ENCODE measurements at regions not wholly inside any gene's neighbourhood (a gene's known extent, or its start where the extent isn't known, plus 50 kb on each side); places are given as distances from the start of the nearest gene placed in this dataset.

DNA sequence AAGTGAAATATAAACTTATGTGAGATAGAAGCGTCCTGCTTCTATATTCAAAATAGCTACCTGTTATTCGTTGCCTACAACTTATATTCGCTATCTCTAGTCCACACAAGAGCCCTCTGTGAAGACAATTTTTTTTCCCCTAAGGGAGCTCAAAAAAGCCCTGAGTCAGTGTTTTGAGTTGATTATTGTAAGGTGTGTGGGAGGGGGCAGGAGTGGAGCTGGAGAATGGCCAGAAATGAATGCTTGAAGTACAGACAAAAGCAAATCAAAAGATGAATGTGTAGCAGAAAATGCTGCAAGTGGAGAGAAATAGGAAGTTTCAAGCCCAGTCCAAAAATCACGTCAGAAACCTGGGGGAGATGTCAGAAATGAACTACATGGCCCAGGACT lies 655.0 kb upstream of the LCORL start:
- TF ChIP-seq CTCF (IDR thresholded peaks at IDR 0.05; ENCODE audit: insufficient read depth, low read length, missing control alignments) = no peak
- ChIA-PET CTCF (no interaction called here), POLR2A (no interaction called here)
- no peak for DNase-seq (ENCODE audit: low read depth, low spot score)
- H3K4me3 ChIP-seq (ENCODE audit: low read depth, low read length) = no peak overlapping the region

DNA sequence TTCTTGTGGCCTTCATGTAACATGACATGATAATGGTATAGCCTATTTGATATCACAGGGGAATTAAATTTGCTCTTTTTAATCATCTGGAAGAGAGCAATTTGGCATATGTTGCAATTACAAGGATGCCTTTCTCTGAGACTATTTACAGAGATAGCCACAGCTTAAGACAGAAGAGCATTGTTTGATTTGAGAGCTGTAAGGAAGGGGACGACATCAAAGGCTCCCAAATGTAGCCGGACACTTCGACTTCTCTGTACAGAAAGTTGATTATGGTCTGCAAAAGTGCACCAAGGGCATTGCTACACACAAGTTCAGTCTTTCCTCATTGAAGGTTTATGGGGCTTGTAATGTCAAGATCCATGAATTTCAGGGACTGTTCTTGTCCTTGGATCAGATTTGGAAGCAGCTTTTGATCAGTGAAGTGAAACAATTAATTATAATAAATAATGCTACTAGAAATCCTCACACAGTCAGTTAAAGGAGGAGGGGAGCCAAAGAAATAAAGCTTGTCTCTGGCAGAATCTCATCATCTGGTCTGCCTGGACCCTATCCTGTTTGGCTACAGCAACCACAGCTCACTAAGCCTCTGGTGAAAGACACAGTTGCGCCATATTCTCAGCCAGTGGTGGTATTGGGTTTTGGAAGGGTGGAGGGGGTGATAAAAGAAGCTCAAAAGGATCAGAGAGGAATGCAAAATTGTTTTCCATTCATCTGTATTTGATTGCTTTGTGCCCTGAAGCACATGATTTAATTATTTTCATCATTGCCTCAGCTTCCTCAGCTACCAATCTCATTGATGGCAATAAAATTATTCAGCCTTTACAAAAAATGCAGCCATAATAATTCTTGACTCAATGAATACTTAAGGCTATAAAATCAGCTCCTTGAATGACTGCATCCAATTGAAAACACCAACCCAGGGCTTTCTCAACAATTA lies 654.3 kb upstream of the LCORL start:
- TF ChIP-seq CTCF (IDR thresholded peaks at IDR 0.05; ENCODE audit: insufficient read depth, low read length, missing control alignments) = no peak
- DNase-seq (ENCODE audit: low read depth, low spot score) = no peak
- ChIA-PET CTCF (no interaction called here), POLR2A (no interaction called here)
- H3K4me3 ChIP-seq (ENCODE audit: low read depth, low read length) = no peak overlapping the region

DNA sequence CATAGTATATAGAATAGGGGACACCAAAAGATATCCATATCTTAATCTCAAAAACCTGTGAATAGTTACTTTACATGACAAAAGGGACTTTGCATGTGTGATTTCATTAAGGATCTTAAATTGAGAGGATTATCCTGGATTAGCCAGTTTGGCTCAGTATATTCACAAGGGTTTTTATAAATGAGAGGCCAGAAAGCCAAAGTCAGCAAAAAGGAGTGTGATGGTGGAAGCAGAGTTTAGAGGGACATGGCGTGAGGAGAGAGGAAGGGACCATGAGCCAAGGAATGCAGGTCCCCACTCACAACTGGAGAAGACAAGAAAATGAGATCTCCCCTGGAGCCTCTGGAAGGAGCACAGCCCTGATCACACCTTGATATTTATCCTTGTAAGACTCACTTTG lies 648.5 kb upstream of the LCORL start:
- ChIA-PET CTCF (no interaction called here), POLR2A (no interaction called here)
- DNase-seq (ENCODE audit: low read depth, low spot score) = no peak
- TF ChIP-seq CTCF (IDR thresholded peaks at IDR 0.05; ENCODE audit: insufficient read depth, low read length, missing control alignments) = no peak
- H3K4me3 ChIP-seq (ENCODE audit: low read depth, low read length) = no peak overlapping the region

- ChIA-PET POLR2A (no interaction called here), CTCF (no interaction called here)
- no peak for DNase-seq (ENCODE audit: low read depth, low spot score)
- no peak for TF ChIP-seq CTCF (IDR thresholded peaks at IDR 0.05; ENCODE audit: insufficient read depth, low read length, missing control alignments)
- no peak overlapping the region for H3K4me3 ChIP-seq (ENCODE audit: low read depth, low read length)
Observed at GRCh38 chr4:18669390-18669789, 647.8 kb upstream of the LCORL start.

DNA sequence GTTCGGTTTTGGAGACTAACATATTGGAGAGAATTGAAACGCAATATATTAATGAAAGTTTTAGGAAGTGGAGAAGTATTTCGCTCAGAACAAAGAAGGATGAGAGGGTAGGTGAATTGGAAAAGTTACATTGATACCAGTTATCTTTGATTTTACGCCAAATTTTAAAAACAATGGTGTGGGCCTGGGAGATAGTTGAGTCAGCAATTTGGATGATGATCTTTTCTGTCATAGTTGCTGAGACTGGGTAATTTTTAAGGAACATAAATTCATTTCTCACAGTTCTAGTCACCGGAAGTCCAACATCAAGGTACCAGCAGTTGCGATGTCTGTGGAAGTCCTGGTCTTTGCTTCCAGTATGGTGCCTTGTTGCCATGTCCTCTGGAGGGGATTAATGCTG lies 644.8 kb upstream of the LCORL start:
- ChIA-PET POLR2A (no interaction called here), CTCF (no interaction called here)
- no peak overlapping the region for H3K4me3 ChIP-seq (ENCODE audit: low read depth, low read length)
- TF ChIP-seq CTCF (IDR thresholded peaks at IDR 0.05; ENCODE audit: insufficient read depth, low read length, missing control alignments) = no peak
- no peak for DNase-seq (ENCODE audit: low read depth, low spot score)

DNA sequence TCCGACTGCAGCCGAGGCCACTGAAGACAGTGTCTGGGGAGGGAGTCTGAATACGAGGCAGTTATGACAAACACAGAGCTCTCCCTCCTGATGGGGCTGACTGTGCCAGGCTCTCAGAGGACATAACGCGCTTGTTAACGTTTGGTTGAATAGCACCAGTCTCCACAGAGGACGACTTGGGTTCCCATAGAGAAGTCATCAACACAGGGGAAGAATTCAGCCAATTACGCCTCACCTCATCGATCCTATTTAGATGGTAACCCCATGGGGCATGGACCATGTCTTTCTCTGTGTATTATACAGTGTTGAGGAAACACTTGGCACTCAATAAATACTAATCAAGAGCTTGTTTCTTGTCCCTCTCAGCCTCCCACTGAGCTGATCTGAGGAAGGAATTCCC lies 642.6 kb upstream of the LCORL start:
- CTCF ChIA-PET = no interaction called here

More for the DNA sequence above, 642.6 kb upstream of the LCORL start:
- POLR2A ChIA-PET = no interaction called here
- TF ChIP-seq CTCF (IDR thresholded peaks at IDR 0.05; ENCODE audit: insufficient read depth, low read length, missing control alignments) = no peak
- no peak overlapping the region for H3K4me3 ChIP-seq (ENCODE audit: low read depth, low read length)
- DNase-seq (ENCODE audit: low read depth, low spot score) = no peak

Data from AG04449 (cell line).